ENCODE measurements at regions not wholly inside any gene's neighbourhood (a gene's known extent, or its start where the extent isn't known, plus 50 kb on each side); places are given as distances from the start of the nearest gene placed in this dataset.

GRCh38 chr3:177579419-177579818 is 382.1 kb upstream of the TBL1XR1 start:
- no peak for DNase-seq

DNA sequence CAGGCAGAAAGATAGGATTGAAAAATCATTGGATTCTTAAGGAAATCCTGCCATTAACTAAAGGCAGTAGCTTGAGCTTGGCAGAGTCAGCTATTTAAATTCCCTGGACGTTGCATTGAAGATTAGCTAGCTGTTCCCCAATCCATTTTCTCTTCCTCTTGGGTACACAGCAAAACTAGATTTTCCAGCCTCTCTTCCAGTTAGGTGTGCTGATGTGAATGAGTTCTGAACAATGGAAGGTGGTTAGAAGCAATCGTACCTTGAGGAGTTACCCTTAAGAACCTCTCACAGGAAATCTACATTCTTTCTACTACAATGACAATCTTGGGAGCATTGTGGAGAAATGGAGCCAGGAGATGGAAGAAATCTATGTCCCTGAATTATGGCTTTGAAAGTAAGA is 383.2 kb upstream of the TBL1XR1 start:
- no peak for DNase-seq

GRCh38 chr3:177585271-177585670 is 388.0 kb upstream of the TBL1XR1 start:
- no peak for DNase-seq

- DNase-seq: no peak
Measured at GRCh38 chr3:177589041-177589650, 391.9 kb upstream of the TBL1XR1 start.

- DNase-seq: peak in 1 of 2 experiments; percentile 14
Measured at GRCh38 chr3:177589911-177590381, 392.7 kb upstream of the TBL1XR1 start.

DNA sequence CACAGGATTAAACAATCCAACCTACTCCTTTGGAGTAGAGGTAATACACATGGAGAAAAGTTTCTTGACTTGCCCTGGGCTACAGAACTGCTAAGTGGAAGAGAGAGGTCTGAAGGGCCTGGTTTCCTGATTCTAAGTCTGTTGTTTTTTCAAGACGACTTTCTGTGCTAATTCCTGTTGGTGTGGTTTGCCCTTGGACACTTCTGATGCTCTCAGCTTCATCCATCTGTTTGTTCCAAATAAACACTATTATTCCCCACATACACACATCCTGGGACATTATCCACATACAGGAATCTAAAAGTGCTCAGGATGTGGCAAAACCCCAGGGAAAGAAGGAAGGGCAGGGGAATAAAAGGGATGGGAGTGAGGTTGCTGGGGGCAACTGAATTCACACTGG is 393.5 kb upstream of the TBL1XR1 start:
- peak; percentile 21 to 31 for DNase-seq

DNA sequence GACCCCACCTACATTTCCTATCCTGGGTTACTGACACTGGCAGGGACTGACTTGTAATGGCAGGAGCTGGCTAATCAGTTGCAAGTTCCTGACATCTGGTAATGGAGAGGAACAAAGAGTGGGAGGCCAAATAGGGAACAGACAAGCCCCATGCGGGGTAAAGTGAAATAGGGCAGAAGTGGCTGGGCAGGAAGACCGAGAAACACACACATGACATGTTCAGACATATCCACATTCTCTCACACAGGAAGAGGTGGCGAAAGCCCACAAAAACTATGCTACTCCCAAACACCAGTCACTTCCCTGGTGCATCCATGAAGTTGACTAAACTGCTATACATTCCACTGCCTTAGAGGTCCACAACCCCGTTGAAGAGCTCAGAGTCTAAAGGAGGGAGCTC is 394.1 kb upstream of the TBL1XR1 start:
- DNase-seq: peak; percentile 94 to 95

DNA sequence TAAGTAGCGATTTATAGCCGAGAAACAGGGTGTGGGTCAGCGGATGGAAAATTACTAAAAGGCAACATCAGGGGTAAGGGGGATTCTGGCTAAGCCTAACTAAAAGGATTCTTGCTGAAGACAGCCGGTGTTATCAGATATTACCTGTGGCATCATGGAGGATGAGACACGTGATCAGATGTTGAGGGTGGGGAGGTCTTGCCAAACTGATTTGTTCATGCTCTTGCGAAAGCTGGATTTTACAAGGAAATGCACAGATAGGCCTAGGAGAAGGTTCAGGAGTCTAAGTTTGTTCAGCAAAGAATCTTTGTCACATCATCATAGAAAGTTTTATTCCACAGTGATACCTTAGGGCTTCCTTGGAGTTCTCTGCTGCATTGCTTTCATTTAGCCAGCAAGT is 396.8 kb upstream of the TBL1XR1 start:
- no peak for DNase-seq

- no peak for DNase-seq
Measured at GRCh38 chr3:177595530-177596188, 398.4 kb upstream of the TBL1XR1 start.

GRCh38 chr3:177596248-177596815 is 399.1 kb upstream of the TBL1XR1 start:
- no peak for DNase-seq

DNA sequence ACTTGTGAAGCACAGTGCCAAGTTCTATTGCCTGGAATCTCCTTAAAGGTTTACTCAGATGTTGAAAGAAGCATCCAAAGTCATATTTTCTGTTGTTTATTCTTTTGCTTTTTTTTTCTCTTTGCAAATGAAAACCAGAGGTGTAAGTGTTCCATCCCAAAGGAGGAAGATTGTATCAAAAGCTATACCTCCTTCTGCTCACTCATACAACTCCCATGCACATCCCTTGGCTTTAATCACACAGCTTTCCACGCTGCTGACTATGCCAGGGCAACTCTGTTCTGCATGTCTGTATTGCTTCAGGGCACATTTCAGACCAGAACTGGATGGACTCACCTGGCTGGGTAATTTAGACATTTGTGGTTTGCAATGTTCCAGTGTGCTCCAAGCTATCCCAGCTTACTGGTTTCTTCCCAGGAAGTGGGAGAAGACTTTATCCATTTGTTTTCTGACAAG is 399.6 kb upstream of the TBL1XR1 start:
- no peak for DNase-seq

GRCh38 chr3:177597311-177598096 is 400.2 kb upstream of the TBL1XR1 start:
- DNase-seq: peak; percentile 33 to 55

- no peak for DNase-seq
Measured at GRCh38 chr3:177598097-177598833, 401.0 kb upstream of the TBL1XR1 start.

DNA sequence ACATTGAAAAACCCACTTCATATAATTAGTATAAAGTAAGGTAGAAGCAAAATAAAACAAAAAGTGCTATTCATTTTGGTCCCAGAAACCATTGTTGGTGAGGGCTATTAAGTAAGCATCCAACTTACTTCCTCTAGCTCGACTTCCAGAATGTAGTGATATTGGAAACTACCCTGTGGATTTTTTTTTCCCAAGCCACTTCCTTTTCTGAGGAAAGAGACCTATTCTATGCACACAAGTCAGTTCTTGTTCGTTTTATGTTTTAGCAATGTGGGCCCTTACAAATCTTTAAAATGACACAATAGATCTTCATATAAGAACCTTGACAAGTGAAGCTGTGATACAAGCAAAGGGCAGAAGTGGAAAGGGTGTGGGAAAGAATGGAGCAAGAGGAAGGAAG is 402.0 kb upstream of the TBL1XR1 start:
- DNase-seq: peak in 1 of 2 experiments; percentile 8

DNA sequence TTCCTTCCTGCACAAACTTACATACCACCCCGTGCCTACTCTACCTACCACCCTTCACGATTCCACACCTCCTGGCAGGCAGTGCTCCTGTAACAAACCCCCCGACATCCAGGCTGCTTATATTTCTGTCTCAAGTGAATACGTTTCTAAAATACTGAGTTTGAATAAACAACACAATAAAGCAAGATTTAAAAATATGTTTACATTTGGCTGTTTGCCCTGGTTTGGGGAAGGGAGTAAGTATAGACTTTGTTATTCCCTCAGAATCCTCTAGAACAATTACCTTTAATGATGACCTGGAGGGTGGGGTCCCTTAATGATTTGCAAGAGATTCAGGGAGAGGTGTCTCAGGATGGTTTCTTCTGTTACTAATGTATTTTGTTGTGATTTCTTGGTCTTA is 402.6 kb upstream of the TBL1XR1 start:
- no peak for DNase-seq

DNA sequence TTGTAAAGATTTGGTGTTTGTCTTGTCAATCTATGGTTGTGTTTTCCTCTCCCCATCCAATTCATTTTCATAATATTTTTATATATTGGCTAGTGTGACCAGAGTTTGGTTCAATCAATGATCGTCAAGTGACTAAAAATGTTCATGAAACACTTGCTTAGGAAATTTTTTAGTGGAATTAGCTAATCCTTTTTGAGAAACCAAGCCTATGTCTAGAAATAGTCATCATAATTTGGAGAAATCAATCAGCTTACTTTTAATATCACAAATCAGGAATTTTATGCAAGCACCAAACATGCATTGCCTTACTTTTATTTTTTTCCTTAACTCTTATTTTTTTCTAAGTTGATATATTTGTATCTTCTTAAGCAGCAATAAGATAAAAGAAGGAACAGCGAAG is 403.1 kb upstream of the TBL1XR1 start:
- no peak for DNase-seq

GRCh38 chr3:177601152-177601551 is 403.9 kb upstream of the TBL1XR1 start:
- no peak for DNase-seq

DNA sequence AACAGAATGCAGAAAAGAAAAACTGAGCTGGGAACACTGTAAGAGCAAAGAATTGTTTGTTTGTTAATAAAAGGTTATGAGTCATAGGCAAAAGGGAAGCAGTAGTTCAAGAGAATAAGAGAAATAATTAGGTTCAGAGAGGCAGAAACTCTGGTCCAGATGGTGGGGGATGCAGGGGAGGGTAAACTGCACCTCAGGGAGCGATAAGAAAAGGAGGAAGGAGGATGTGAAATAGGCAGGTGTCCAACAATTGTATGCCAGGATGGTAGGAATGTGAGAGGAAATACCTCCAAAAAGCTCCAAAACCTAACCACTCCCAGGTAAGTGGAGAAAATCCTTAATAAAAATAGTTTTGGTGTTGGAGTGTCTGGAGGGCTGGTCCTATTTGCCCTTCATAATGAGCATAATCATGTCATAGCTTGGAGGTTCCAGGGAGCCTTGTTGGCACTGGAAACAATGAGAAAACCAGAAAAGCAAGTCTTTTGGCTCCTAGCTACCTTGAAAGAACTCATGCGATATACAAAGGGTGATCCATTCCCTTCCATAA is 405.4 kb upstream of the TBL1XR1 start:
- DNase-seq: peak in 1 of 2 experiments; percentile 14

DNA sequence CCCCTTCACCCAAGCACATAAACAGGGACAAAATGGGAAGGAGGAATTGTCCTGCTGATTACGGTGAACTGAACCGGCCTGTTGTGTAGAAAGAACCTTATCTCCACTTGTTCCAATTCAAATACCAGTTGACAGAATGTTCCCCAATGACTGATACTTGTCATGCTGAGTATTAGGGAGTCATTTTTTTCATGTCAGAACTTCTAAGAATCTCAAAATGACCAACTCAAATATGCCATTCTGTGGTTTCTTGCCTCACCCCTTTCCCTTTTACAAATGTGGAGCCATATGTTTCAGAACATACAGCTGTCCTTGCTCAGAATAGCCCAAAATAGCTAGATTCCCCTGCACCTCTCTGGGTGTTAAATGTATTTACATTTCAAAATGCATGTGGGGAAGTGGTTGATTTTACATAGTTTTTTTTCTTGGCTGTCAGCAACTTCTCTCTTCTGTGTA is 405.9 kb upstream of the TBL1XR1 start:
- DNase-seq: peak; percentile 51 to 62

DNA sequence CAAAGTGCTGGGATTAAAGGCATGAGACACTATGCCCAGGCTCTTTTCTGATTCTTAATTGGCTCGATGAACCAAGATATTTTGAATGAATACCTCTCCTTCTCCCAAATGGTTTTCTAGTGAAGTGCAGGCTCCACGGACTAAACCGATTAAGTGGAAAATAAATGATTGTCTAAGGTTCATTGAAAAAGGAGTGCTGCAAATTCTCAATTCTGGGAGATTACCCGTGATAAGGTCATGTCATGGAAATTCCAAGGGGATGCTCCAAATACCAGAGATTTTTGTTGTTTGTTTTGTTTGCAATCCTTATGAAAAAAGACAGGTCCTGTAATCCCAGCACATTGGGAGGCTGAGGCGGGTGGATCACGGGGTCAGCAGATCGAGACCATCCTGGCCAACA is 406.9 kb upstream of the TBL1XR1 start:
- no peak for DNase-seq

DNA sequence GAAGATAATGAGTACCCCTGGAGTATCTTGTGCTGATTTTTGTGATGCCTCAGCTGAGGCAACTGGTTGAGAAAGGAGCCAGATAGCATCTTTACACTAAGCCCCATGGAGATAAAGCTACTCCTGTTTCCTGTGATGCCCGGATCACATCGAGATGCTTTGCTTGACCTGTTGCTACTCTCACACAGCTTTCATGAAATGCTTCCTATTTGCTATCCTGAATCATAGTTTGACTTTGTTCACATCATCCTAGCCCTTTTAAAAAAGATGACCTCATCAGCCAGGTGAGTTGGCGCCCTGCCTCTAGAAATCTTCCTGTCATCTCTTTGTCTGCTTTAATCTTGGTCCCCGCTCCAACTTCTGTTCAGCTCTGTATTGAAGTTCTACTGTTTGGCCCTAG is 409.6 kb upstream of the TBL1XR1 start:
- DNase-seq: no peak

GRCh38 chr3:177607589-177607988 is 410.3 kb upstream of the TBL1XR1 start:
- no peak for DNase-seq

Data from Kasumi-1 (cell line).